Endothelial cell (in vitro differentiated cells): ENCODE measurements at regions not wholly inside any gene's neighbourhood (a gene's known extent, or its start where the extent isn't known, plus 50 kb on each side); places are given as distances from the start of the nearest gene placed in this dataset.
"Not testable (repeated sequence)": the region's sequence is repeated elsewhere in the genome, so short reads cannot be mapped to it uniquely, and the experiment has no call there.

Experiments used
- DNase-seq: peaks from one replicate; pipeline ENCODE4 v3.0.0; 2021; ENCODE audit warnings: low spot score
- H3K27ac Mint-ChIP-seq: one replicate; pipeline ENCODE4 v1.8.0; 2021; ENCODE audit warnings: mixed read lengths, inconsistent platforms; ENCODE audit not compliant: unreplicated experiment
- H3K27me3 Mint-ChIP-seq: one replicate; pipeline ENCODE4 v1.8.0; 2021; ENCODE audit warnings: mild to moderate bottlenecking, moderate library complexity, mixed read lengths, inconsistent platforms; ENCODE audit not compliant: unreplicated experiment
- H3K36me3 Mint-ChIP-seq: one replicate; pipeline ENCODE4 v1.8.0; 2021; ENCODE audit warnings: mild to moderate bottlenecking, low read depth, mixed read lengths, inconsistent platforms; ENCODE audit not compliant: unreplicated experiment
- H3K4me1 Mint-ChIP-seq: one replicate; pipeline ENCODE4 v1.8.0; 2021; ENCODE audit warnings: mild to moderate bottlenecking, mixed read lengths, inconsistent platforms; ENCODE audit not compliant: unreplicated experiment
- H3K4me3 Mint-ChIP-seq: one replicate; pipeline ENCODE4 v1.8.0; 2021; ENCODE audit warnings: mild to moderate bottlenecking, mixed read lengths, inconsistent platforms; ENCODE audit not compliant: unreplicated experiment
- H3K9me3 Mint-ChIP-seq: one replicate; pipeline ENCODE4 v1.8.0; 2021; ENCODE audit warnings: mixed read lengths, inconsistent platforms; ENCODE audit not compliant: unreplicated experiment
- CTCF ChIP-seq: fragments of 200-600 bp; sonication (generic); IDR thresholded peaks from one replicate; pipeline ENCODE4 v1.5.0; 2021; ENCODE audit warnings: antibody characterized with exemption; ENCODE audit not compliant: unreplicated experiment

DNA sequence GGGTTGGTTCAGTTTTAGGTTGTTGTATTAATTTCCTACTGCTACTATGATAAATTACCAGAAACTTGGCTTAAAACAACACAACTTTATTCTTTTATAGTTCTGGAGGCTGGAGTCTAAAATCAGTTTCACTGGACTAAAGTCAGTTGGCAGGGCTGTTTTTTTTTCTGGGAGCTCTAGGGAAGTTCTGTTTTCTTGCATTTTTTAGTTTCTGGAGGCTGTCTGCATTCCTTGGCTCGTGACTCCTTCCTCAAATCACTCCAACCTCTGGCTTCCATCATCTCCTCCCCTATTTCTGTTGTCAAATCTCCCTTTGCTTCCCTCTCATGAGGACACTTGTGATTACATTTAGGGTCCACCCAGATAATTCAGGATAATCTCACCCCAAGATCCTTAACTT, 51.3 kb upstream of the SUB1 start:
- H3K9me3 Mint-ChIP-seq, result no peaks in the 10 kb centered on the region
- peaks cover 3% of the 10 kb centered on the region for H3K36me3 Mint-ChIP-seq
- peaks cover 2% of the 10 kb centered on the region for H3K27me3 Mint-ChIP-seq
- no peak for TF ChIP-seq CTCF
- peaks cover 10% of the 10 kb centered on the region for H3K4me1 Mint-ChIP-seq
- H3K4me3 Mint-ChIP-seq, result no peak overlapping the region
- no peak overlapping the region for H3K27ac Mint-ChIP-seq
- no peak for DNase-seq

DNA sequence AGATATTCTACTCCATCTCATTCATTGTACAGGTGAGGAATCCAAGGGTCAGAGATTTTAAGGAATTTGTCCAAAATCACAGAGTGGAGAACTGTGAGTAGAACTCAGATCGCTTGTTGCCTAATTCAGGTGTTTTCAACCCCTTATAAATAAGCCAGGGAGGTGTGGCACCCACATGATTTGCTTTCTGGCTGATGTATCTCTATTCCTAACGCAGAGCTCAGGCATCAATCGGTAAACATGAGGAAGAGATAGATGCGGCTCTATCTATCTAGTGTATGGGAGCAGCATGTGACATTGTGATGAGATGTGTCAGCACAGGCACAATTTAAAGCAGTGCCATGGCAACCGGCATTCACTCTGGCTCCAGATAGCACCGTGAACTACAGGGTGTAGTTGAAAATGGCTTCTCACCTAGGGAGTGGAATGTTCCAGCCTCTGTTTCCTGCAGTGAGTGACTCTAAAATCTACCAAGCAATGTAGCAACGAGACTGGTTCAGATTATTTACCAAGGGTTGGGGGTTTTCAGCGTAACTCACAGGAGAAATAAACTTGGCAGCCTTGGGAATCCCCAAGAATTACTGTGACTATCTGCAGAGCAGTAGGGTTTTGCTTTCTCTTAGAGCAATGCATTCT, 53.4 kb upstream of the SUB1 start:
- Mint-ChIP-seq H3K36me3 (peaks cover 3% of the 10 kb centered on the region), H3K27ac (no peak overlapping the region), H3K27me3 (peaks cover 2% of the 10 kb centered on the region), H3K4me3 (no peak overlapping the region), H3K4me1 (peaks cover 4% of the 10 kb centered on the region), H3K9me3 (no peaks in the 10 kb centered on the region)
- DNase-seq, result no peak
- no peak for TF ChIP-seq CTCF

DNA sequence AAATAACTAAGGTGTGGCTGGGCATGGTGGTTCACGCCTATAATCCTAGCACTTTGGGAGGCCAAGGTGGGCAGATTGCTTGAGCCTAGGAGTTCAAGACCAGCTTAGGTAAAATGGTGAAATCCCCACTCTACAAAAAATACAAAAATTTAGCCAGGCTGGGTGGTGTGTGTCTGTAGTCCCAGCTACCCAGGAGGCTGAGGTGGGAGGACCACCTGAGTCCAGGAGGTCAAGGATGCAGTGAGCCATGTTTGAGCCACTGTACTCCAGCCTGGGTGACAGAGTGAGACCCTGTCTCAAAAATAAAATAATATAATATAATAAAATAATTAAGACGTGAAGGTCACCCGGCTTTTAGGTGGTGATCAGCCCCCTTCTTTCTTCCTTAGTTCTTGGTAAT, 58.0 kb upstream of the SUB1 start:
- H3K4me1 Mint-ChIP-seq, H3K27me3 Mint-ChIP-seq, H3K36me3 Mint-ChIP-seq, H3K4me3 Mint-ChIP-seq, H3K9me3 Mint-ChIP-seq, DNase-seq, H3K27ac Mint-ChIP-seq: not testable (repeated sequence)

GRCh38 chr5:32526810-32527209, 58.5 kb upstream of the SUB1 start:
- Mint-ChIP-seq H3K27ac (no peak overlapping the region), H3K36me3 (no peaks in the 10 kb centered on the region), H3K4me3 (no peak overlapping the region), H3K4me1 (peaks cover 2% of the 10 kb centered on the region), H3K27me3 (no peaks in the 10 kb centered on the region), H3K9me3 (no peaks in the 10 kb centered on the region)
- no peak for DNase-seq
- no peak for TF ChIP-seq CTCF

GRCh38 chr5:32523625-32524024, 61.7 kb upstream of the SUB1 start:
- Mint-ChIP-seq H3K27ac (no peak overlapping the region), H3K9me3 (no peaks in the 10 kb centered on the region), H3K27me3 (no peaks in the 10 kb centered on the region), H3K36me3 (no peaks in the 10 kb centered on the region), H3K4me3 (no peak overlapping the region), H3K4me1 (peaks cover 2% of the 10 kb centered on the region)
- DNase-seq, result no peak
- no peak for TF ChIP-seq CTCF
